NCI-H2227 treated with DMSO at 0.1 percent for 48 hours (cell line): ENCODE measurements at regions not wholly inside any gene's neighbourhood (a gene's known extent, or its start where the extent isn't known, plus 50 kb on each side); places are given as distances from the start of the nearest gene placed in this dataset.
"Not testable (repeated sequence)": the region's sequence is repeated elsewhere in the genome, so short reads cannot be mapped to it uniquely, and the experiment has no call there.

ENCODE experiments used
- DNase-seq: peaks from one replicate; lab custom pipeline; 2025; lab: John Stamatoyannopoulos, UW

- DNase-seq, result no peak
Measured at GRCh38 chr10:90276894-90277475, 575.6 kb downstream of the KIF20B start.

- DNase-seq, result no peak
Measured at GRCh38 chr10:90286406-90286805, 571.4 kb downstream of the HTR7 start.

- DNase-seq, result no peak
Measured at GRCh38 chr10:90286941-90287340, 570.9 kb downstream of the HTR7 start.

DNA sequence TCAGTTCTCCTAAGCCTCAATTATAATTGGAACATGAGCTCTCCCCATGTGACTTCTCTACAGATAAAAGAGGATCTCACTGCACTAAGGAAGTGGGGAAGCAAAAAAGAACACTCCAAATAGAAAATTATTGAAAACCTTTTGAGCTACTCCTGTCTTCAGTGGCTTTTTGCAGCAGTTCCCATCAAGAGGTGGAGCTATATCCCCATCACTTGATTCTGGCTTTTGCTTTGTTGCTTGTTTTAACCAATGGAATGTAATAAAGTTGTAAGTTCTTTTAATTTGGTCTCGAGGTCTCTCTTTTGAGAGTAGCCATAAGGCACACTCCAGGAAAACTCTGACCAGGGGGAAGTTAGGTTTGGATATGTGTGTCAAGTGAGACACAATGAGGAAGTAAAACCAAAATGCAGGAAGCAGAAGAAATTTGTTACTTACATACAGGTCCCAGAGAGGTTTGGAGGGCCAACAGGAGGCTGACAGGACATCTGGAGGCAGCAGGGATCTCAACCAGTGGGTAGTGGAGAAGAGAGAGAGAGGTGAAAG lies 569.4 kb downstream of the HTR7 start:
- no peak for DNase-seq

GRCh38 chr10:90289037-90289436 lies 568.8 kb downstream of the HTR7 start:
- no peak for DNase-seq

DNA sequence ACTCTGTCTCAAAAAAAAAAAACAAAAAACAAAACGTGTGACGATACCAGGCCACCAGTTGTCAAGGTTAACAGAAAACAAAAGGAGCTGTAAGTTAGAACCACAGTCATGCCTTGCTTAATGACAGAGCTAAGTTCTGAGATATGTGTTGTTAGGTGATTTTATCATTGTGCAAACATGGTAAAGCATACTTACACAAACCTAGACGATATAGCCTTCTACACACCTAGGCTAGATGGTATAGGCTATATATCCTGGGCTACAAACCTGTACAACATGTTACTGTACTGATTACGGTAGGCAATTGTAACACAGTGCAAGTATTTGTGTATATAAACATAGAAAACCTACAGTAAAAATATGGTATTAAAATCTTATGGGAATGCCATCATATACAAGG lies 564.2 kb downstream of the HTR7 start:
- no peak for DNase-seq

DNA sequence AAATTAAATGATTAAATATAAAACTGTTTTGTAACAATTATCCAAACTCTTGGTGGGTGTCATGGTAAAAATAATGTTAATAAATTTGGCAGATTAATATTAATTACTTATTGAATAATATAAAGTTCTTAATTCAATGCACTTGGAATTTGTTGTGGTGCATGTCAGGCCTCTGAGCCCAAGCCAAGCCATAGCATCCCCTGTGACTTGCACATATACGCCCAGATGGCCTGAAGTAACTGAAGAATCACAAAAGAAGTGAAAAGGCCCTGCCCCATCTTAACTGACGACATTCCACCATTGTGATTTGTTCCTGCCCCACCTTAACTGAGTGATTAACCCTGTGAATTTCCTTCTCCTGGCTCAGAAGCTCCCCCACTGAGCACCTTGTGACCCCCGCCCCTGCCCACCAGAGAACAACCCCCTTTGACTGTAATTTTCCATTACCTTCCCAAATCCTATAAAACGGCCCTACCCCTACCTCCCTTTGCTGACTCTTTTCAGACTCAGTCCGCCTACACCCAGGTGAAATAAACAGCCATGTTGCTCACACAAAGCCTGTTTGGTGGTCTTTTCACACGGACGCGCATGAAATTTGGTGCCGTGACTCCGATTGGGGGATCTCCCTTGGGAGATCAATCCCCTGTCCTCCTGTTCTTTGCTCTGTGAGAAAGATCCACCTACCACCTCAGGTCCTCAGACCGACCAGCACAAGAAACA lies 562.9 kb downstream of the HTR7 start:
- not testable (repeated sequence) for DNase-seq

- not testable (repeated sequence) for DNase-seq
Measured at GRCh38 chr10:90302031-90302430, 555.8 kb downstream of the HTR7 start.

DNA sequence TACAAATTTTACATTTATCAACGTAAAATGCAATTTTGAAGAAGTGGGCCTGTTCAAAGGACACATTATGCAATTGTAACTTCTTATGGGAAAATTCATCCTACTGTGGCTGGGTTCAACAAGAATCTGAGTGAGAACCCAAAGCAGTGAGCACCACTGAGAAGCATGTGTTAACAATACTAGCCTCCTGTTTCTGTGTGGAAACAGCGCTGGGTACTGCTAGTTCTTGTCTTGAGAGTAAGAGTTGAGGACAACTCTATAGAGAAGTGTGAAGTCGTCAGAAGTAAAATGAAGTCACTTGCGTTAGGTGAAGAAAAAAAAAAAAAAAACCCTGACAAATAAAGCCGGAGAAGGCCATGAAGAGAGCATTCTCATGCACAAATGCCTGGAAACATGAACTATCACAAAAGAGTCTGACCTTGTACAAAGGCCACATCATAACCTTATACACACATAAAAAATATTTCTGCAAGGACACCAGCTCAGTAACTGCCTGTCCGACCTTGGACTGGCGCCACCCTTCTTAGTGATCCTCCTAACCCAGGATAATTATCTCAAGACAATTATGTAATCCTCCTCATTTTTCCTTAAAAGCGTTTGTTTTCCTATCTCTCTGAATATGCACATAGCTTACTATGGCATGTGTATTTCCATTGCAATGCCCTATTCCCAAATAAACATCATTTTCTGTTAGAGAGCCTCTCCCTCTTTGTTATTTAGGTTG lies 554.9 kb downstream of the HTR7 start:
- no peak for DNase-seq

GRCh38 chr10:90304533-90304932 lies 553.3 kb downstream of the HTR7 start:
- DNase-seq, result no peak

- no peak for DNase-seq
Measured at GRCh38 chr10:90306187-90306586, 551.7 kb downstream of the HTR7 start.

DNA sequence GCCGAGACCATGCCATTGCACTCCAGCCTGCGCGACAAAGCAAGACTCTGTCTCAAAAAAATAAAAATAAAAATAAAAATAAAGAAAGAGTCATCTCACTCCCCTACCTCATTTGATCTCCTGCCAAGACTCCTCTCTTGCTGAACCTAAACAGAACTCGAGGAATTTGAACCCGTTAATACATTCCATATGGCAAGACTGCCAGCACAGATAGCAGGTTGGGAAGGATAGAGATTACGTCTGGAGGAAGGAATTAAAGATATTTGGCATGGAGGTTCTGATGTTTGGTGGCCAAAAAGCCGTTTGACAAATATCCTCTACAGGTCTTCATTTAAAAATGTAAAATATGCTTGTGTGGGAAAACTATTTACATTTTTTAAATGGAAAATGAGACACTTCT lies 549.6 kb downstream of the HTR7 start:
- no peak for DNase-seq

DNA sequence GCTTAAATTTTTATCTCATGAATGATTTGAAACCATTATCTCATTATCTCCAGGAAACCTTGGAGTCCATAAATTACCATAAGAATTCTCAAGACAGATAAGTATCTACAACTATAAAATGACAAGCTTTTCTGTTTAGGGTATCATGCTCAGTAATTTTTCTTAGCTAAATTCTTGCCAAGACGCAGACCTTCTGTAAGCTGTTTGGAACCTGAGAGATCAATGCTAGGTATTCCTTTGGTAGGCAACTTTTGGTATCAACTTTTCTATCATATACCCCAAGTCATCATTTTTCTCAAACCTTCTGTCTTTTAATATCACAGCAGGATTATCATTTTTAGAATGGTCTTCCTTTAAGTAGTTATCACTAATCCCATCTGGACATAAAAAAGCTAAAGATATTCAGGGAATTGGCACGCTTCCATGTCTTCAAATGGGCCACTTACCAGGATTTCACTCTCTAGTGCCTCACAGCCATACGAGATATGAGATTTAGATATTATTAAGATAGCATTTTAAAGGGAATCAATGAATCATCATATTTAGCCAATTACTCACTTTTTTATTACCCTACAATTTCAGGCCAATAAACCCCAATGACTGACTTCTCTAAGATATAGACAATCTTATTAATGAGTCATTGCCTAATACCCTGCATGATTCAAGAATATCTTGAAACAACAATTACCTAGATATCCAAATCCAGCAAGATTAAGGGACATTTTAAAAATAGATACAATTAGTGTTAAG lies 544.1 kb downstream of the HTR7 start:
- no peak for DNase-seq

DNA sequence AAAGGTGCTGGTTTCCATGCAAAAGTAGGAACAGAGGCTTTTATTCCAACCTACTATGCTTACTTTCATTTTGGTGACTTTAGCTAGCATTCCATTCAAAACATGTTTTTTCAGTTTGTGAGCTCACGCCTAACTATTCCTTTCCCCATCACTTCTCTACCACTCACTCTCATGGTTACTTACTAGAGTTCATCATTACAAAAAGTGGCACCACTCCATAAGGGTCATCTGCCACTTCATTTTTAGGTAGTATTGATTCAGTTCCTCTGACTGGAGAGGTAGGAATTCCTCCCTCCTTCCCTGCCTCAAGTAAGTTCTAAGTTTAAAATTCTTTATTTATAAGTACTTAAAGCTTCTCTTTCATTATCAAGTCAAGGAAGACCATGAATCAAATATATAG lies 543.1 kb downstream of the HTR7 start:
- no peak for DNase-seq

- DNase-seq, result no peak
Measured at GRCh38 chr10:90317172-90317571, 540.7 kb downstream of the HTR7 start.

GRCh38 chr10:90318659-90319058 lies 539.2 kb downstream of the HTR7 start:
- no peak for DNase-seq

DNA sequence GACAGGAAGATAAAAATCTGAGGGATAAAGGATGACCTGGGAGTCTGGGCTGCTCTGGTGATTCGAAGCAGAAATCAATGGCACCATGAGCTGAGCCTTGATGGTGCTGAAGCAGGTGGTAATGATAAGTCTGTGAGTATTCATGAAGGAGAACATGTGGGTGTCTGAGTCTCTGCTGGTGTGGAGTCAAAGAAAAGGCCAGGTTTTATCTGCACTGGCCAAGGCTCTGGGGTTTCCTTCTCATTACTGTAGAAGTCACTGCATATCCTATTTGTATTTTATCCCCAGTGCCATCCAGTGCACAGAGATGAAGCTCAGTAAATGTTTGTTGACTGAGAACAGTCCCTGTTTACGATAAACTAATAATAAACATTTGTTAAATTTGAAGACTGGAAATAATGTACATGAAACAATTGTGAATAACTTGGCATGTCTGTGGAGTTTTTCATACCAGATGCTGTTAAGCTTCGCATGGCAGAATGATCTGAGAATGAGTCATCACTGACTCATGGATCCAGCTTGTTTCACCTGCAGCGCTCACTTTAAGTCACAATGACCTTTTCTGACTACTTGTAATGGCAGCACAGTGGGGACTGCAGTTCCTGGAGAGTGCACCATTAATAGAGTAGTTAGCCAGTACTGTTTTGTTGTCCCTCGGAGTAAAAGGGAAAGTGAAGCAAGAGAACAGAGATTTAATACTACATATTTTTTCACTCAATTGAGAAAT lies 538.5 kb downstream of the HTR7 start:
- peak; percentile 4 for DNase-seq

DNA sequence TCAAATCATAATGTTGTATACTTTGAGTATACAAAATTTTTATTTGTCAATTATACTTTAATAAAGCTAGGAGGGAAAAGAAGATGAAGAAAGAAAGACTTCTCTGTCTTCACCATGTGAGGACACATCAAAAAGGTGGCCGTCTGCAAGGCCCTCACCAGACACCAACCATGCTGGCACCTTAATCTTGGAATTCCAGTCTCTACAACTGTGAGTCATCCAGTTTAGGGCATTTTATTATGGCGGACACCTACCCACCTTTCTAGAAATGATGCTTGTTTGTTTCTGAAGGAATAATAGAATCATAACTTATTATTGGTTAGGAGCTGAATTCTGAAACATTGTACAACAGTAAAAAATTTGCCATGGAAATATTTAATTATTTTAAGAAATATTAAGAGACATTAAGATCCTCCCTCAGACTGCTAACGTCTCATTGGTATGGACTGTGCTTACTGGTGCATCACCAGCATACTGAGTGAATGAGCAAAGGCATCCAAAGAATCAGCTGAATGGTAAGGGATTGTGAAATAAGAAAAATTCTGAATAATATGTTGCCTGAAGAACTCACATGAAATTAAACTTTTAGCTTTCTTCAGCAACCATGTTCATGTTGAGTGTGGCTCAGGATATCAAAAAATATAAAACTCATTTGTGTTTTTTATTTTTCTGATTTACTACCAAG lies 536.6 kb downstream of the HTR7 start:
- no peak for DNase-seq

DNA sequence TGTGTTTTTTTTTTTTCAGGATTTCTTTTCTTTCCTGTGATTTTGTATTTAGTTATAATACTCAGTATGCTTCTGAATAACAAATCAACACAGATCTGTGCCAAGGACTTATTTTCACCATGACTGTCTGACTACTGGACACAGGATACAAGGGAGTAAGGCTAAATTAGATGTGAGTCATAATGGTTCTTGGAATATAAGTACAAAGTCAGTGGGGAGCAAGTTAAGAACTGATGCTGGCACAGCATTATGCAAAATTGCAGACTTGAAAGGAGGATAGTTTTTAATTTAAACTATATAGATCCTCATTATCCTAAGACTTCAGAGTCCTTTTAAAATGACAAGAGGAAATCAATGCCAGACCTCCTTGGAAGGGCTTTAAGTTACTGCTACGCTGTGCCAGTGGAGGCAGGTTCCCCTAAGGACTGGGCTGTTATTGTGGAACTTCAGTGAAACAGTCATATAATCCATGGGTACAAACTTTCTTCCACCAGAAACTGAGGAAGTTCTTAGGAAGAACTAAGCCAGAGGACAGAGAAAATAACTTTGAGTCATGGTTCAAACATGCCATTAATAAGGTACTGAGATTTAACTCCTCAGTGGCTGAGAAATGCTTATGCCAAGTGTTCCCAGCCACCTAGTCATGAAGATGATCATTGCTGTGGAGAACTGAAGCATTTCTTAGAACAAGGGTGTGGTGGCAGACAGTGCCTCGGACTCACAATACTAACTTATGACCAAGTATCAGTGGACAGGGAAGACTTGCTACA lies 531.2 kb downstream of the HTR7 start:
- DNase-seq, result no peak

GRCh38 chr10:90327611-90328010 lies 530.2 kb downstream of the HTR7 start:
- DNase-seq, result no peak
